ENCODE measurements at regions not wholly inside any gene's neighbourhood (a gene's known extent, or its start where the extent isn't known, plus 50 kb on each side); places are given as distances from the start of the nearest gene placed in this dataset.
"Not testable (repeated sequence)": the region's sequence is repeated elsewhere in the genome, so short reads cannot be mapped to it uniquely, and the experiment has no call there.

GRCh38 chr21:41611441-41611840, 103.5 kb upstream of the TMPRSS2 start:
- no peak for DNase-seq (ENCODE audit: low read depth)

GRCh38 chr21:41610840-41611115, 102.8 kb upstream of the TMPRSS2 start:
- DNase-seq (ENCODE audit: low read depth): not testable (repeated sequence)

GRCh38 chr21:41610042-41610839, 102.3 kb upstream of the TMPRSS2 start:
- DNase-seq (ENCODE audit: low read depth): peak; percentile 74

GRCh38 chr21:41606706-41607105, 98.7 kb upstream of the TMPRSS2 start:
- no peak for DNase-seq (ENCODE audit: low read depth)

GRCh38 chr21:41605934-41606285, 98.0 kb upstream of the TMPRSS2 start:
- DNase-seq (ENCODE audit: low read depth): no peak

DNA sequence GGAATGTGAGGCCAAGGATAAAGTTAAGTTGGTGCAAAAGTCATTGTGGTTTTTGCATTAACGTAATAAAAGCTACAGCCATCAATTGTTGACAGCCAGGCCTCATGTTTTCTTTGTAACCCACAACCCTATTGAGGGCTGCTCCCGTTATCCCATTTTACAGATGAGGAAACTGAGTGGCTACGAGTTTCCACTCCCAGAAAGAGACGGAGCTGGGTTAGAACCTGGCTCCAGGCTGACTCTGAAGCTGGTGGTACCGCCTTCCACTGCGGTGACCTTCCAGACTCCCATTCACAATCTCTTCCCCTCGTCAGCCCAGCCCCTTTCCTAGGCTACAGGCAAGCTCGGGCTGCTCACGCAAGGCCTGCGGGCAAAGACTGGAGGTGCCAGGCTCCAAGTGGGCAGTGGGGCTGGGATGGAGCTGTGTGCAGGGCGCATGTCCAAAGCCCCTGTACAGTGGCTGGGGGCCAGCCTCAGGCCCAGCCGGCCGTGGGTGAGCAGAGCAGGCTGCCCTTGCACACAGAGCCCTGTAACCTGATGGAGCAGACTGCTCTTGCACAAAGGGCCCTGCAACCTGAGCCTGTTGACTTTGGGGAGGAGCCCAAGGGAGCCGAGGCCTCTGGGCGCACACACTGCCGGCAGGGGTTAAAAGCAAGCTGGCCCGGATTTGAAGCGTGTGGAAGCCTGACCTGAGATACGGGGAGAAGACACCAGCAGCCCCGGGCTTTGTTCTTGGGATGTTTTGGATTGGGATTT, 97.4 kb upstream of the TMPRSS2 start:
- DNase-seq (ENCODE audit: low read depth): no peak

GRCh38 chr21:41604583-41605041, 96.7 kb upstream of the TMPRSS2 start:
- peak; percentile 39 for DNase-seq (ENCODE audit: low read depth)

GRCh38 chr21:41603476-41603875, 95.5 kb upstream of the TMPRSS2 start:
- DNase-seq (ENCODE audit: low read depth): no peak

DNA sequence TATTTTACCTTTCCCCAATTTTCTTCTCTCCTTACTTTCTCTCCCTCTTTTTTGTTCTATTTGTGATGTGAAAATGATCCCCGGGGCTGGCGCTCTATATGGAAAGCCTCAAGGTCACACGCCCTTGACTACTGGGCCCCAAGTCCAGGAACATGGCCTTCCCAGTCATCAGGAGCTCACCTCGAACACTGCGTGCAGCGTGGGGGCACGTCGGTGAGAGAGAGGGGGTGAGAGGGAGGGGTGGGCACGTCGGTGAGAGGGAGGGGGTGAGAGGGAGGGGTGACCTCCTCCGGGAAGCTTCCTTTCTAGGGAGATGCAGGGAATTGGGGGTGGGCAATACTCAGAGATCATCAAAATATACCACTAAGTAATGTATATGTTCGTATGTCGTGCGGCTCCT, 94.6 kb upstream of the TMPRSS2 start:
- no peak for DNase-seq (ENCODE audit: low read depth)

DNA sequence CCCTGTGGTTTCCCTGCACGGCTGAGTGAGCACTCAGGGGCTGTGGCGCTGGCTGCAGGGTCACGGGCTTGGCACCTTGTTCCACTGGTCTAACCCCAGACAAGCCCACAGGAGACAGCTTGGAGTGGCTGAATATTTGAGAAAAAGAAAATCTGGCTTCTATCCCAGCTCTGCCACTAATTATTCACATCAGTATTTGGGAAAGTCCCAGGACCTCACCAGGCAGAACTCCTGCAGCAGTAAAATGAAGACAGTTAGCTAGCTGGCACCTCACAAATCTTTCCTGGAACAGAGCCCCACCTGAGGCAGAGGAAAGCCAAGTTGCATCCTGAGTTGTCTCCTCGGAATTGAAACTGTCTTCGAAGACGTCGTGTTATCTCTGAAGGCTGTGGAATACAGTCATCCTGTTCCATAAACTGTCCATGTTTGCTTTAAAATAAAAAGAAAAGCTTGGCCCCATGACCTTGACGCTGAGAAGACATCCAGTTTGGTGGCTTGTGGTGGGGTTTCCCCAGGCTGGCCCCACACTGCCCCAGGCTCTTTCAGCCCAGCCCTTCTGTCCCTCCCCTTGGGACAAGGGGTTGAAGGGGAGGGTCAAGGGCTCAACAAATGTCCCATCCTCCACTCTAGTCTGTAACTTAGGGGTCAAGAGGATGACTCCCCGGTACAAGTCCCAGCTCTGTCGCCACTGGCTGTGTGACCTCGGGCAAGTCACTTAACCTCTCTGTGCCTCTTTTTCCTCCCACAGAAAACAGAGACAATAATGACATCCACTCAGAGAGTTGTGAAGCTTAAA, 93.8 kb upstream of the TMPRSS2 start:
- peak; percentile 11 for DNase-seq (ENCODE audit: low read depth)

DNA sequence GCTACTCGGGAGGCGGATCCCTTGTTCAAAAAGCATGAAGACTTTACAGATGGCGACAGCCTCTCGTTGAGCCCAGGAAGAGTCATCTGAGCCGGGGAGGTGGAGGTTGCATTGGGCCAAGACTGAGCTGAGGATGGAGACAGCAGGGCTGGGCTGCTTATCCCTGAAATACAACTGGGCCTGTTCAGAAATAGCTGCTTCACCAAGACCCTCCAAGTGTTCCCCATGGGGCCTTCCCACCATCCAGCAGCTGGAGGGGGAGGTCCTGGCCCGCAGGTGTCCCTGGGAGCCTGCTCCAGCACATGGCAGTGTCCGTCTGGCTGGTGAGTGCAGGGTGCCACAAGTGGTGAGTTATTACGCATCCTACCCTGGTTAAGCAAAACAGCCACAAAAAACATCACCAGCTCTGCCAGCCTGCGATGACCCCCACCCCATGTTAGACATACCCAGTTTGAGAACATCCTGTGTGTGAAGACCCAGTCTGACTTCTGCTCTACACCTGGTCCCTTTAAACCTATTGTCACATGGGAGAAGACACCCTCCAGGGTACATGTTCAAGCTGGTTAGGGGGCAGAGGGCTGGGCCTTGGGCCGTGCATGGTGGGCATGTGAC, 93.1 kb upstream of the TMPRSS2 start:
- DNase-seq (ENCODE audit: low read depth): no peak

DNA sequence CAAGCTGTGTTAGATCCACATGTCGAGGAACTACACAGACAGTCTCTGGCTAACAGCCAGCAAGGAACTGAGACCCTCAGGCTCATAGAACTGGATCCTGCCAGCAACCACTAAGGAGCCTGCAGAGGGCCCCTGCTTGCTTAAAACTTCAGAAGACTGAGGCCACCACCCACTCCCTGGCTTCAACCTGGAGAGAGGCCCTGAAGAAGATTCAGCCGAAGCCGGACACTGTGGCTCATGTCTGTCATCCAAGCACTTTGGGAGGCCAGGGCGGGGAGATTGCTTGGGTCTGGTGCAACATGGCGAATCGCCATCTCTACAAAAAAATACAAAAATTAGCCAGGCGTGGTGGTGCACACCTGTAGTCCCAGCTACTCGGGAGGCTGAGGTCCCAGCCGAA, 92.6 kb upstream of the TMPRSS2 start:
- no peak for DNase-seq (ENCODE audit: low read depth)

- no peak for DNase-seq (ENCODE audit: low read depth)
Measured at GRCh38 chr21:41600116-41600515, 92.2 kb upstream of the TMPRSS2 start.

- no peak for DNase-seq (ENCODE audit: low read depth)
Measured at GRCh38 chr21:41598561-41599431, 90.8 kb upstream of the TMPRSS2 start.

DNA sequence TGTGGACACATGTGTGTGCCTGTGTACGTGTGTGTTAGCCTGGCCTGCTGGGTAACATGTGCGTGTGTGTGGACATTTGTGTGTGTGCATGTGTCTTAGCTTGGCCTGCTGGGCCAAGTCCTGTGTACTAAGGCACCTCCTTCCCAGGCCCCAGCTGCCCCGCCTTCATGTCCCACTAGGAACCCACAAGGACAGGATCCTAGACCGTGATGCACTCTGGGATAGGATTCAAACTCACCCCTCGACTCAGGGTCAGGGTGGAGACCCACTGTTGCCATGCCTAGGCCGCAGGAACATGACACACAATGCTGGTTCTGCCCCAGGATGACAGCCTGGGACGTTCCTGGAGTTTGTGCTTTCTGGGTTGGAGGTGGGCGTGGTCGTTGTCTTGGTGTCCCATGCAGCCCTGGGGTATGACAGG, 89.9 kb upstream of the TMPRSS2 start:
- DNase-seq (ENCODE audit: low read depth): no peak

GRCh38 chr21:41597227-41597626, 89.3 kb upstream of the TMPRSS2 start:
- no peak for DNase-seq (ENCODE audit: low read depth)

GRCh38 chr21:41596241-41596925, 88.4 kb upstream of the TMPRSS2 start:
- no peak for DNase-seq (ENCODE audit: low read depth)

DNA sequence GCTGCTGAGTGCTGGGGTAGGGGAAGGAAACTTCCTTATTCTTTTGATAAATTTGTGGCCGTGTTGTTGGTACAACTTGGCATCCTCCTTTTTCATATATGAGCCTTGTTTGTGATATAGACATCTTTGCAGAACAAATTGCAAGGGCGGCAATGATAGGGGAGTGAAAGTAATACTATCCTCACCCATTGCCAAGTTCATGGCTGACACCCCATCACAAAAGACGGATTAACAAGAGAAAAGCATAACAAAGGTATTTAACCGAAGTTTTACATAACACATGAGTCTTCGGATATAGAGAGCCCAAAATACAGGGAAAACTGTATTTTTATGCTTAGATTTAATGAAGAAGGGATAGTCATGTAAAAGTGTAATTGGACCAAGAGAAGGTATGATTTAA, 86.3 kb upstream of the TMPRSS2 start:
- DNase-seq (ENCODE audit: low read depth): no peak

DNA sequence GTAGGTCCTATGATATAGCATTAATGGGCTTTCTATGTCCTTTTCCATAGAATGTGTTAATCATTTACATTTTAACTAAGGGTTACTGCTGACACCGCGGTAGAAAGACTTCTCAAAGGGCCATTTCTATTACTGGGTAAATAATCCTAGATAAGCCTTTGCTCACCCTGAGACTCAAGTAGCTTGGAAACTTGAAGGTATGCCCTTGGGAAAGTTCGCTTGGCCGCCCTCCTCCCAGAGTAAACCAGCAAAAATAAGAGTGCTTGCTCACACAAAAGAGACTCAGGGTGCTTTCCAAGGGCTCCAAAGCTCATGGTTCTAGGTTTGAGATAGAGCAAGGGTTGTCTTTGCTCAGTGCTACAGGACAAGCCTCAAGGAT, 85.8 kb upstream of the TMPRSS2 start:
- no peak for DNase-seq (ENCODE audit: low read depth)

DNA sequence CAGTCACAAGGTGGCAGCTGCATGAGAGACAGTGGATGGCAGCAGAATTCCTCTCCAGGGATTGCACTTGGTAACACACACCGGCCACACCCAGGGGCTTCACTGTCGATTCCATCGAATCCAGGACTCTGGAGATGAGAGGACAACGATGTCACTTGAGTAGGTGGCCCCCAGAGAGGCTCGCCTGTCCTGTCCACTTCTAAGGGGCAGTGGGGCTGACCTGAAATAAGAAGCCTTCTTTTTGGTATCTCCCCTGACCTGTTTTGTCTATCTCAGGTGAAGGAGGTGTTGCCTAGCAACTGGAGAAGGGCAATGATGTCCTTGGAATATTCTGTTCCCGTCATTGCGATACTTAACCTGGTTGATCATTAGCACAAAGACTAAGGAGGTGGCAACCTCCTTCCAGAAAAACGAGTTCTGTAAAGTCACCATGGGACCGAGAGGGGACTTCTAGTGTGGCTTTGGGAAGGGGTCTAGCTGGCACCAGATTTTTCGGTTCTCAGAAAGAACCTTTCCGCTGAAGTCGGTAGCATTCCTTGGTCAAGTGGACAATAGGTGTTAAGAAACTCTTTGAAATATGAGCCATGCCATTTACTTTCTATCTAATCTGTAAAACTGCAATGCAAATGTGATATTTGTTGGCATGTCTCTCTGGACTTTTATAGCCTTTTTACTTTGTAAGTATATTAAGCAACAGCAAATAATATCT, 85.2 kb upstream of the TMPRSS2 start:
- no peak for DNase-seq (ENCODE audit: low read depth)

Measured in ELR (cell line).